GM19240 (cell line): ENCODE measurements at regions not wholly inside any gene's neighbourhood (a gene's known extent, or its start where the extent isn't known, plus 50 kb on each side); places are given as distances from the start of the nearest gene placed in this dataset.
"Not testable (repeated sequence)": the region's sequence is repeated elsewhere in the genome, so short reads cannot be mapped to it uniquely, and the experiment has no call there.

Experiments used
- DNase-seq: peaks from one replicate; pipeline ENCODE4 v3.0.0; 2011; ENCODE audit warnings: low spot score; ENCODE audit not compliant: insufficient read length

- DNase-seq: no peak
Observed at GRCh38 chr5:67773411-67774266, 441.9 kb upstream of the PIK3R1 start.

- DNase-seq: no peak
Observed at GRCh38 chr5:67771791-67772190, 443.8 kb upstream of the PIK3R1 start.

GRCh38 chr5:67771221-67771620, 444.3 kb upstream of the PIK3R1 start:
- no peak for DNase-seq

- no peak for DNase-seq
Observed at GRCh38 chr5:67770431-67771025, 445.0 kb upstream of the PIK3R1 start.

GRCh38 chr5:67765697-67766096, 449.9 kb upstream of the PIK3R1 start:
- no peak for DNase-seq

GRCh38 chr5:67757771-67758170, 457.8 kb upstream of the PIK3R1 start:
- not testable (repeated sequence) for DNase-seq

GRCh38 chr5:67752357-67752708, 463.2 kb upstream of the PIK3R1 start:
- no peak for DNase-seq

GRCh38 chr5:67748165-67748690, 467.3 kb upstream of the PIK3R1 start:
- DNase-seq: no peak

GRCh38 chr5:67747096-67747495, 468.5 kb upstream of the PIK3R1 start:
- no peak for DNase-seq

- not testable (repeated sequence) for DNase-seq
Observed at GRCh38 chr5:67746608-67747007, 468.9 kb upstream of the PIK3R1 start.

- DNase-seq: no peak
Observed at GRCh38 chr5:67746103-67746502, 469.5 kb upstream of the PIK3R1 start.

GRCh38 chr5:67732921-67733320, 482.6 kb upstream of the PIK3R1 start:
- DNase-seq: no peak

GRCh38 chr5:67732471-67732870, 483.1 kb upstream of the PIK3R1 start:
- DNase-seq: no peak

- DNase-seq: no peak
Observed at GRCh38 chr5:67731886-67732285, 483.7 kb upstream of the PIK3R1 start.

- DNase-seq: no peak
Observed at GRCh38 chr5:67730917-67731474, 484.6 kb upstream of the PIK3R1 start.

GRCh38 chr5:67728326-67728890, 487.1 kb upstream of the PIK3R1 start:
- no peak for DNase-seq

- no peak for DNase-seq
Observed at GRCh38 chr5:67725604-67726003, 490.0 kb upstream of the PIK3R1 start.

GRCh38 chr5:67724412-67725135, 491.0 kb upstream of the PIK3R1 start:
- no peak for DNase-seq

- DNase-seq: no peak
Observed at GRCh38 chr5:67723873-67724272, 491.7 kb upstream of the PIK3R1 start.

GRCh38 chr5:67722582-67722981, 493.0 kb upstream of the PIK3R1 start:
- not testable (repeated sequence) for DNase-seq

GRCh38 chr5:67720162-67720772, 495.3 kb upstream of the PIK3R1 start:
- no peak for DNase-seq
